OCI-LY3 (cell line): ENCODE measurements at regions not wholly inside any gene's neighbourhood (a gene's known extent, or its start where the extent isn't known, plus 50 kb on each side); places are given as distances from the start of the nearest gene placed in this dataset.

Experiments used
- H2AFZ ChIP-seq: fragments of 200-600, 300-600 bp; shearing (Covaris generic); 2 replicates; pipeline ENCODE4 v1.6.0; 2014; ENCODE audit warnings: antibody characterized with exemption, low read depth, low read length
- H3K27ac ChIP-seq: fragments of 200-600, 300-600 bp; sonication (generic); 2 replicates; pipeline ENCODE4 v1.5.1; 2014; ENCODE audit warnings: mild to moderate bottlenecking, low read length, moderate library complexity, mixed read lengths
- H3K27me3 ChIP-seq: fragments of 200-600, 300-600 bp; sonication (generic); 2 replicates; pipeline ENCODE4 v1.6.1; 2014; ENCODE audit warnings: low read depth, low read length, mixed read lengths
- H3K36me3 ChIP-seq: fragments of 200-600, 300-600 bp; sonication (generic); replicated peaks from 2 replicates; pipeline ENCODE3; 2014; ENCODE audit warnings: low read depth, low read length, mixed read lengths
- H3K4me1 ChIP-seq: fragments of 300-600, 200-600 bp; sonication (generic); 2 replicates; pipeline ENCODE4 v1.6.1; 2014; ENCODE audit warnings: low read length, mixed read lengths
- H3K4me2 ChIP-seq: fragments of 200-600, 300-600 bp; sonication (generic); 2 replicates; pipeline ENCODE4 v1.6.1; 2014; ENCODE audit warnings: low read length, mixed read lengths
- H3K4me3 ChIP-seq: fragments of 300-600, 200-600 bp; sonication (generic); 2 replicates; pipeline ENCODE4 v1.5.1; 2014; ENCODE audit warnings: antibody characterized with exemption, mild to moderate bottlenecking, low read length, moderate library complexity
- H3K79me2 ChIP-seq: fragments of 300-600, 200-600 bp; shearing (Covaris generic); 2 replicates; pipeline ENCODE4 v1.6.1; 2014; ENCODE audit warnings: mild to moderate bottlenecking, low read length, mixed read lengths
- H3K9ac ChIP-seq: fragments of 300-600, 200-600 bp; shearing (Covaris generic); 2 replicates; pipeline ENCODE4 v1.6.0; 2014; ENCODE audit warnings: mild to moderate bottlenecking, low read length, moderate library complexity
- H3K9me3 ChIP-seq: fragments of 200-600, 300-600 bp; shearing (Covaris generic); 2 replicates; pipeline ENCODE4 v1.6.1; 2014; ENCODE audit warnings: low read length, mixed read lengths; ENCODE audit not compliant: insufficient read depth
- H4K20me1 ChIP-seq: fragments of 200-600, 300-600 bp; sonication (generic); 2 replicates; pipeline ENCODE4 v1.6.1; 2016; ENCODE audit warnings: low read length, mixed read lengths; ENCODE audit not compliant: insufficient read depth
- CTCF ChIP-seq: fragments of 200-600, 300-600 bp; sonication (generic); IDR thresholded peaks from 2 replicates; pipeline ENCODE4 v1.5.1; 2014; ENCODE audit warnings: antibody characterized with exemption, low read length, low read depth
- EZH2phosphoT487 ChIP-seq: fragments of 200-600 bp; shearing (Covaris generic); IDR thresholded peaks from 2 replicates; pipeline ENCODE4 v1.6.1; 2018; ENCODE audit warnings: antibody characterized with exemption, mixed run types, low read depth

DNA sequence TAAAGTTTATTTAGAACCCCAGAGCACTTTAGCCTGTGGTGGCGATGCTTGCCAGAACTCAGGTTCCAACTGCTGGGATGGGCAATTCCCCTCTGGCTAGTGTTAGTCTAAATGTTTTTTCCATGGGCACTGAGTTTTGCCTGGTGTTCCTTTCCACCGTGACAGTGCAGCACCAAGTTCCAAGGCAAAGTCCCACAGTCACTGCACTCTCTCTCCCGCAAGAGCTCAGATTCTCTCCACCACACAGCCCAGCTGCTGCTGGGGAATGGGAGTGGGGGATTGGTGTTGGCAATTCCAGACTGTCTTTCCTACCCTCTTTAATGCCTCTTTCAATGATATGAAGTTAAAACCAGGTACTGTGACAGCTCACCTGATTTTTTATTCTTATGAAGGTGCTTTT lies 247.6 kb downstream of the ALDH8A1 start:
- Histone ChIP-seq H3K9me3 (no peaks in the 10 kb centered on the region), H3K27ac (no peak overlapping the region), H3K79me2 (no peaks in the 10 kb centered on the region), H3K36me3 (no peaks in the 10 kb centered on the region), H4K20me1 (no peaks in the 10 kb centered on the region), H2AFZ (no peak overlapping the region), H3K9ac (no peak overlapping the region), H3K4me3 (no peak overlapping the region), H3K4me1 (no peaks in the 10 kb centered on the region), H3K4me2 (no peak overlapping the region), H3K27me3 (no peaks in the 10 kb centered on the region)
- TF ChIP-seq CTCF (no peak), EZH2phosphoT487 (no peak)

- H3K4me2 ChIP-seq, result no peak overlapping the region
- no peaks in the 10 kb centered on the region for H3K36me3 ChIP-seq
- H3K4me3 ChIP-seq, result no peak overlapping the region
- no peak overlapping the region for H2AFZ ChIP-seq
- TF ChIP-seq CTCF (no peak), EZH2phosphoT487 (no peak)
- H3K79me2 ChIP-seq, result no peaks in the 10 kb centered on the region
- no peaks in the 10 kb centered on the region for H3K27me3 ChIP-seq
- H3K9ac ChIP-seq, result no peak overlapping the region
- no peaks in the 10 kb centered on the region for H3K4me1 ChIP-seq
- no peaks in the 10 kb centered on the region for H4K20me1 ChIP-seq
- no peaks in the 10 kb centered on the region for H3K9me3 ChIP-seq
- no peak overlapping the region for H3K27ac ChIP-seq
These were observed 248.6 kb downstream of the ALDH8A1 start for GRCh38 chr6:134701301-134701700.

DNA sequence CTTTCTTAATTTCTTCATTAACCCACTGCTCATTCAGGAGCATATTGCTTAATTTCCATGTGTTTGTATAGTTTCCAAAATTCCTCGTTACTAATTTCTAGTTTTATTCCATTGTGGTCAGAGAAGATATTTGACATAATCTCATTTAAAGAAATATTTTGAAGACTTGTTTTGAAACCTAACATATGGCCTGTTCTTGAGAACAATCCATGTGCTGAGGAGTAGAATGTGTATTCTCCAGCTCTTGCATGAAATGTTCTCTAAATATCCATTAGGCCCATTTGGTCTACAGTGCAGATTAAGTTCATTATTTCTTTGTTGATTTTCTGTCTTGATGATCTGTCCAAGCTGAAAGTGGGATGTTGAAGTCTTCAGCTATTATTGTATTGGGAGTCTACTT lies 251.7 kb downstream of the ALDH8A1 start:
- Histone ChIP-seq H3K4me1 (no peaks in the 10 kb centered on the region), H3K4me3 (no peak overlapping the region), H3K4me2 (no peak overlapping the region), H2AFZ (no peak overlapping the region), H3K27me3 (no peaks in the 10 kb centered on the region), H3K27ac (no peak overlapping the region), H3K9ac (no peak overlapping the region), H3K36me3 (no peaks in the 10 kb centered on the region), H4K20me1 (no peaks in the 10 kb centered on the region), H3K79me2 (no peaks in the 10 kb centered on the region), H3K9me3 (no peaks in the 10 kb centered on the region)
- TF ChIP-seq EZH2phosphoT487 (no peak), CTCF (no peak)

DNA sequence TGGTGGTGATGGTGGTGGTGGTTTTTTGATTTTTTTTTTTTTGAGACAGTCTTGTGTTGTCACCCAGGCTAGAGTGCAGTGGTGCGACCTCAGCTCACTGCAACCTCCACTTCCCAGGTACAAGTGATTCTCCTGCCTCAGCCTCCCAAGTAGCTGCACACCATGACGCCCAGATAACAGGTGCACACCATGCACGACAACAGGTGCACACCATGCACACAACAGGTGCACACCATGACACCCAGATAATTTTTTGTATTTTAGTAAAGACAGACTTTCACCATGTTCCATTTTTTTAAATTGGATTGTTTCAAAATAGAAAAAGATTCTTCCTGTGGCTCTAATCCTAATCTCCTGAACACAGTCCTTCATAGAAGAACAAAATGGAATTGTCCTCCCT lies 257.9 kb downstream of the ALDH8A1 start:
- Histone ChIP-seq H3K27me3 (0 out of 2 replicates have a peak, but pooled peaks cover 6% of the 10 kb centered on the region), H4K20me1 (no peaks in the 10 kb centered on the region), H3K79me2 (no peaks in the 10 kb centered on the region), H3K27ac (no peak overlapping the region), H2AFZ (no peak overlapping the region), H3K9ac (no peak overlapping the region), H3K36me3 (no peaks in the 10 kb centered on the region), H3K4me1 (no peaks in the 10 kb centered on the region), H3K4me3 (no peak overlapping the region), H3K9me3 (no peaks in the 10 kb centered on the region), H3K4me2 (no peak overlapping the region)
- no peak for TF ChIP-seq EZH2phosphoT487
- no peak for TF ChIP-seq CTCF
